Left ventricle myocardium inferior (tissue), 1 donor: ENCODE measurements at regions not wholly inside any gene's neighbourhood (a gene's known extent, or its start where the extent isn't known, plus 50 kb on each side); places are given as distances from the start of the nearest gene placed in this dataset.

Source experiments
- DNase-seq: peaks from one replicate; pipeline ENCODE4 v3.0.0-alpha.2; 2020
- H3K27ac ChIP-seq: fragments of 200-600 bp; replicated peaks from 2 replicates; pipeline ENCODE4 v1.8.0; 2021
- H3K27me3 ChIP-seq: fragments of 200-600 bp; 2 replicates; pipeline ENCODE4 v1.8.0; 2021; ENCODE audit warnings: low read depth
- H3K36me3 ChIP-seq: fragments of 200-600 bp; 2 replicates; pipeline ENCODE4 v1.8.0; 2021
- H3K4me1 ChIP-seq: fragments of 200-600 bp; 2 replicates; pipeline ENCODE4 v1.8.0; 2021
- H3K4me3 ChIP-seq: fragments of 200-600 bp; 2 replicates; pipeline ENCODE4 v1.8.0; 2021; ENCODE audit warnings: mild to moderate bottlenecking, moderate library complexity
- H3K9me3 ChIP-seq: fragments of 200-600 bp; replicated peaks from 2 replicates; pipeline ENCODE4 v1.8.0; 2021
- CTCF ChIP-seq: fragments of 200-600 bp; IDR thresholded peaks from 2 replicates; pipeline ENCODE4 v1.8.0; 2021; ENCODE audit warnings: antibody characterized with exemption, mild to moderate bottlenecking, borderline replicate concordance
- intact Hi-C: fragments of 100-400 bp; cut with micrococcal nuclease; formaldehyde crosslinking; loops from one replicate; pipeline ENCODE4 v1.11.0; 2022
- donor health status: DM: no; HTN: yes; CAD: no; lungs with severe emphysema.

- no peaks in the 10 kb centered on the region for H3K36me3 ChIP-seq
- H3K4me3 ChIP-seq = no peak overlapping the region
- TF ChIP-seq CTCF = no peak
- H3K9me3 ChIP-seq = peaks cover 4% of the 10 kb centered on the region
- no peaks in the 10 kb centered on the region for H3K4me1 ChIP-seq
- DNase-seq = no peak
- intact Hi-C loops = no loop called here
- H3K27me3 ChIP-seq = peaks cover 23% of the 10 kb centered on the region
- H3K27ac ChIP-seq = no peak overlapping the region
Observed at GRCh38 chr17:11006530-11006929, 168.6 kb upstream of the PIRT start.

- intact Hi-C loops = no loop called here
- no peak overlapping the region for H3K27ac ChIP-seq
- H3K36me3 ChIP-seq = no peaks in the 10 kb centered on the region
- H3K9me3 ChIP-seq = peaks cover 4% of the 10 kb centered on the region
- peaks cover 23% of the 10 kb centered on the region for H3K27me3 ChIP-seq
- no peak for DNase-seq
- no peak overlapping the region for H3K4me3 ChIP-seq
- H3K4me1 ChIP-seq = no peaks in the 10 kb centered on the region
- TF ChIP-seq CTCF = no peak
Observed at GRCh38 chr17:11005940-11006339, 168.1 kb upstream of the PIRT start.

GRCh38 chr17:11002417-11002816 is 164.5 kb upstream of the PIRT start:
- no peak for DNase-seq
- no peak for TF ChIP-seq CTCF
- Histone ChIP-seq H3K27me3 (peaks cover 23% of the 10 kb centered on the region), H3K36me3 (no peaks in the 10 kb centered on the region), H3K4me1 (no peaks in the 10 kb centered on the region), H3K4me3 (no peak overlapping the region), H3K9me3 (peaks cover 4% of the 10 kb centered on the region), H3K27ac (no peak overlapping the region)
- intact Hi-C loops = no loop called here

GRCh38 chr17:11001651-11002050 is 163.8 kb upstream of the PIRT start:
- no peaks in the 10 kb centered on the region for H3K36me3 ChIP-seq
- no peak overlapping the region for H3K27ac ChIP-seq
- H3K27me3 ChIP-seq = peaks cover 23% of the 10 kb centered on the region
- no peaks in the 10 kb centered on the region for H3K4me1 ChIP-seq
- TF ChIP-seq CTCF = no peak
- H3K4me3 ChIP-seq = no peak overlapping the region
- intact Hi-C loops = no loop called here
- no peak for DNase-seq
- no peaks in the 10 kb centered on the region for H3K9me3 ChIP-seq

- Histone ChIP-seq H3K9me3 (no peaks in the 10 kb centered on the region), H3K27ac (no peak overlapping the region), H3K4me1 (no peaks in the 10 kb centered on the region), H3K36me3 (no peaks in the 10 kb centered on the region), H3K27me3 (peaks cover 42% of the 10 kb centered on the region), H3K4me3 (no peak overlapping the region)
- no peak for DNase-seq
- intact Hi-C loops = no loop called here
- no peak for TF ChIP-seq CTCF
Observed at GRCh38 chr17:10999484-10999883, 161.6 kb upstream of the PIRT start.

- H3K36me3 ChIP-seq = no peaks in the 10 kb centered on the region
- intact Hi-C loops = no loop called here
- peaks cover 44% of the 10 kb centered on the region for H3K27me3 ChIP-seq
- no peak for TF ChIP-seq CTCF
- H3K27ac ChIP-seq = peak overlapping the region; percentile 33
- peak; percentile 19 for DNase-seq
- no peaks in the 10 kb centered on the region for H3K9me3 ChIP-seq
- no peak overlapping the region for H3K4me3 ChIP-seq
- no peaks in the 10 kb centered on the region for H3K4me1 ChIP-seq
Observed at GRCh38 chr17:10993126-10993525, 155.2 kb upstream of the PIRT start.
